ENCODE measurements at regions not wholly inside any gene's neighbourhood (a gene's known extent, or its start where the extent isn't known, plus 50 kb on each side); places are given as distances from the start of the nearest gene placed in this dataset.

DNA sequence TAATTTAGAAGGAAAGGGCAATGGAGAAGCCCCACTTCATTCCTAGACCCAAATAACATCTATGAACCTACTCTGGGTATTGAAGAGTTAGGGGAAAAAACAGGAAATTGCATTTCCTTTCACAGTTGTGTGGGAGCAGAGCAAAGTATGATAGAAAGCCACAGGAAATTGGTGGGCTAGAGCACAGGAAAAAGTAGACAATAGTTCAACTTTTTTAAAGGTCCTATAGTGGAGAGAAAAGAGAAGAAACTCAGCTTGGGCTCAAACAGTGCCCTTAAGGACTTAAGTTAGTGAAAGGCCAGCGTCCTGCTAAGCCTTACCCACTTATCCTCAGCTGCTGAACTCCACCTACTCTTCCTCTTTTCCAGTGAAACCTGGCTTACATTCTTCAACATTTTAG lies 258.1 kb downstream of the DPY19L2 start:
- H3K4me3 ChIP-seq, result no peak overlapping the region
- TF ChIP-seq EP300 (IDR thresholded peaks at IDR 0.05; ENCODE audit: low read depth), result no peak
- no peak for TF ChIP-seq POLR2AphosphoS5 (IDR thresholded peaks at IDR 0.05)
- TF ChIP-seq, protein P1, sequence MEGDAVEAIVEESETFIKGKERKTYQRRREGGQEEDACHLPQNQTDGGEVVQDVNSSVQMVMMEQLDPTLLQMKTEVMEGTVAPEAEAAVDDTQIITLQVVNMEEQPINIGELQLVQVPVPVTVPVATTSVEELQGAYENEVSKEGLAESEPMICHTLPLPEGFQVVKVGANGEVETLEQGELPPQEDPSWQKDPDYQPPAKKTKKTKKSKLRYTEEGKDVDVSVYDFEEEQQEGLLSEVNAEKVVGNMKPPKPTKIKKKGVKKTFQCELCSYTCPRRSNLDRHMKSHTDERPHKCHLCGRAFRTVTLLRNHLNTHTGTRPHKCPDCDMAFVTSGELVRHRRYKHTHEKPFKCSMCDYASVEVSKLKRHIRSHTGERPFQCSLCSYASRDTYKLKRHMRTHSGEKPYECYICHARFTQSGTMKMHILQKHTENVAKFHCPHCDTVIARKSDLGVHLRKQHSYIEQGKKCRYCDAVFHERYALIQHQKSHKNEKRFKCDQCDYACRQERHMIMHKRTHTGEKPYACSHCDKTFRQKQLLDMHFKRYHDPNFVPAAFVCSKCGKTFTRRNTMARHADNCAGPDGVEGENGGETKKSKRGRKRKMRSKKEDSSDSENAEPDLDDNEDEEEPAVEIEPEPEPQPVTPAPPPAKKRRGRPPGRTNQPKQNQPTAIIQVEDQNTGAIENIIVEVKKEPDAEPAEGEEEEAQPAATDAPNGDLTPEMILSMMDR (IDR thresholded peaks at IDR 0.05), result no peak
- no peak for TF ChIP-seq POLR2A (IDR thresholded peaks at IDR 0.05)
- H3K36me3 ChIP-seq, result no peaks in the 10 kb centered on the region
- WGBS, 2 donors (ENCODE audit: low coverage in 1 of 2), result 62 to 64% methylated on average over 1 of the region's 1 CpG
- H3K9me3 ChIP-seq, result peaks cover 0 to 11% of the 10 kb centered on the region in 2 donors
- H3K27me3 ChIP-seq, result no peaks in the 10 kb centered on the region
- H3K4me1 ChIP-seq, result no peaks in the 10 kb centered on the region
- no peak for DNase-seq
- no peak overlapping the region for H3K27ac ChIP-seq
- intact Hi-C loops (cut with DNase I; ENCODE audit: low total_unique reads), result no loop called here
- in situ Hi-C loops (cut with MboI; ENCODE audit: low pct_ligation_motif_present in 1 of 4, low pct_unique_long_range_greater_than_20kb in 1 of 4, low sequenced_read_pairs in 3 of 4), result no loop called here

DNA sequence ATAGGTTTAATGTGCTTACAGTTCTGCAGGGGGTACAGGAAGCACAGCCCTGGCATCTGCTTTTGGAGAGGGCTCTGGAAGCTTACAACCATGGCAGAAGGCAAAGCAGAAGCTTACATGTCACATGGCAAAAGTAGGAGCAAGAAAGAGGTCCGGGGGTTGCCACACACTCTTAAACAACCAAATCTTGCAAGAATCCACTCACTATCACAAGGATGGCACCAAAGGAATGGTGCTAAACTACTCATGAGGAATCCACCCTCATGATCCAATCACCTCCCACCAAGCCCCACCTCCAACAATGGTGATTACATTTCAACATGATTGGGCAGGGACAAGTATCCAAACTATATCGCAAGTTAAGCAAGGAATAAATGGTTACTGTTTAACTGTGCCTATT lies 255.8 kb upstream of the AVPR1A start:
- Histone ChIP-seq H3K9me3 (peaks cover 0 to 5% of the 10 kb centered on the region in 2 donors), H3K27ac (no peak overlapping the region), H3K36me3 (no peaks in the 10 kb centered on the region), H3K4me1 (no peaks in the 10 kb centered on the region), H3K4me3 (no peak overlapping the region), H3K27me3 (no peaks in the 10 kb centered on the region)
- DNase-seq, result no peak
- intact Hi-C loops (cut with DNase I; ENCODE audit: low total_unique reads), result no loop called here
- TF ChIP-seq, protein P1 (IDR thresholded peaks at IDR 0.05), result no peak
- TF ChIP-seq EP300 (IDR thresholded peaks at IDR 0.05; ENCODE audit: low read depth) (no peak), POLR2A (IDR thresholded peaks at IDR 0.05) (no peak), POLR2AphosphoS5 (IDR thresholded peaks at IDR 0.05) (no peak)
- in situ Hi-C loops (cut with MboI; ENCODE audit: low pct_ligation_motif_present in 1 of 4, low pct_unique_long_range_greater_than_20kb in 1 of 4, low sequenced_read_pairs in 3 of 4), result no loop called here
- 81 to 85% methylated on average over 2 of the region's 2 CpGs for WGBS, 2 donors (ENCODE audit: low coverage in 1 of 2)

DNA sequence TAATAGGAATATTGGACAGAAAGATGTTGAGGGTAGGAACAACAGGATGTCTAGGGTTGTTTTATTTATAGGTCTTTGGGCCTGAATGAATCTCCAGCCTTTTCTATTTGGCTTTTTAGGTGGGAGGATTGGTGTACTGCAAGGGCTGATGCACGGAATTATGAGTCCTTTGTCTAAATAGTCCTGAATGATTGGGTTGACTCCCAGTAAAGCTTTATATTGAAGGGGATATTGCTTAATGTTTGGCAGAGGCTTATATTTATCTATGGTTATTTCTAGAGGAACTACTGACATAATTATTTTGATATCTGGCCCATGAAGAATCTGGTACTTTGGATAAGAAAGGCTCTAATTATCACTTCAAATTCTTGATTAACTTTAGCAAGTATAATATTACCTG lies 253.6 kb upstream of the AVPR1A start:
- in situ Hi-C loops (cut with MboI; ENCODE audit: low pct_ligation_motif_present in 1 of 4, low pct_unique_long_range_greater_than_20kb in 1 of 4, low sequenced_read_pairs in 3 of 4) (no loop called here), intact Hi-C loops (cut with DNase I; ENCODE audit: low total_unique reads) (no loop called here)
- Histone ChIP-seq H3K27me3 (no peaks in the 10 kb centered on the region), H3K4me3 (no peak overlapping the region), H3K4me1 (no peaks in the 10 kb centered on the region), H3K36me3 (no peaks in the 10 kb centered on the region), H3K27ac (no peak overlapping the region), H3K9me3 (peaks cover 0 to 5% of the 10 kb centered on the region in 2 donors)
- 0% methylated on average over 1 of the region's 1 CpG; no CpG with 5 or more reads in 1 of the 2 donors for WGBS, 2 donors (ENCODE audit: low coverage in 1 of 2)
- no peak for DNase-seq
- TF ChIP-seq, protein P1 (IDR thresholded peaks at IDR 0.05), result no peak
- TF ChIP-seq POLR2A (IDR thresholded peaks at IDR 0.05) (no peak), POLR2AphosphoS5 (IDR thresholded peaks at IDR 0.05) (no peak), EP300 (IDR thresholded peaks at IDR 0.05; ENCODE audit: low read depth) (no peak)

DNA sequence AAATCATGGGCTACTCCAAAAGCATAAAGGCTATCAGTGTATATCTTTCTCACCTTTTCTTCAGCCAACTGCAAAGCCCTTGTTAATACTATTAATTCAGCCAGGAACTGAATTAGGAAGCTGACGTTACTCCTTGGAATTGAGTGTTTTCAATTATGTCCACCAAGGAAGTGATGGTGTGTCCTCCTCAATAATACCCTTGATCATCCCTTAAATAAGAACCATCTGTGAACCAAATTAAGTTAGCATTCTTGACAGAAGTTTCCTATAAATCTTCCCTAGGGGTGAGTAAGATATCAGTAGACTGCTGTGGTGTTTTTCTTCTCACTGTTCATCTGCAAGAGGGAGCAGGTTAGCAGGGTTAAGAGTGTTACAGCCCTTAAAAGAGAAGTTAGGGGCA lies 252.3 kb upstream of the AVPR1A start:
- TF ChIP-seq POLR2A (IDR thresholded peaks at IDR 0.05) (no peak), EP300 (IDR thresholded peaks at IDR 0.05; ENCODE audit: low read depth) (no peak), POLR2AphosphoS5 (IDR thresholded peaks at IDR 0.05) (no peak)
- TF ChIP-seq, protein P1 (IDR thresholded peaks at IDR 0.05), result no peak
- H3K27ac ChIP-seq, result no peak overlapping the region
- H3K4me1 ChIP-seq, result no peaks in the 10 kb centered on the region
- WGBS, 2 donors (ENCODE audit: low coverage in 1 of 2), result 42 to 43% methylated on average over 1 of the region's 1 CpG
- intact Hi-C loops (cut with DNase I; ENCODE audit: low total_unique reads) (no loop called here), in situ Hi-C loops (cut with MboI; ENCODE audit: low pct_ligation_motif_present in 1 of 4, low pct_unique_long_range_greater_than_20kb in 1 of 4, low sequenced_read_pairs in 3 of 4) (no loop called here)
- peaks cover 0 to 5% of the 10 kb centered on the region in 2 donors for H3K9me3 ChIP-seq
- no peak overlapping the region for H3K4me3 ChIP-seq
- no peak for DNase-seq
- H3K36me3 ChIP-seq, result no peaks in the 10 kb centered on the region
- H3K27me3 ChIP-seq, result no peaks in the 10 kb centered on the region

Measured in transverse colon (tissue), 4 donors.